Gastrocnemius medialis (tissue), 4 donors: ENCODE measurements at regions not wholly inside any gene's neighbourhood (a gene's known extent, or its start where the extent isn't known, plus 50 kb on each side); places are given as distances from the start of the nearest gene placed in this dataset.

Experiments
- ATAC-seq, 2 donors: fragments of 150-250 bp; one replicate each; pipeline ENCODE4 v1.9.1; 2016
- DNase-seq, 2 donors: peaks; one replicate each; pipeline ENCODE4 v3.0.0-alpha.2; 2019
- H3K27ac ChIP-seq, 4 donors: fragments of 200-600 bp; sonication (generic); 1 replicate in 1 of 4; 2 replicates in 3 of 4; pipeline ENCODE4 v1.5.1; 2016 to 2018; ENCODE audit warnings: mild to moderate bottlenecking in 2 of 4, moderate library complexity in 1 of 4
- H3K27me3 ChIP-seq, 3 donors: fragments of 200-600 bp; sonication (generic) in 2 of 3; 1 replicate in 1 of 3; 2 replicates in 2 of 3; pipeline versions ENCODE4 v1.5.1 to v1.6.0; 2016 to 2019; ENCODE audit warnings: mild to moderate bottlenecking in 1 of 3, moderate library complexity in 1 of 3
- H3K36me3 ChIP-seq, 2 donors: fragments of 200-600 bp; sonication (generic) in 1 of 2; one replicate each; pipeline ENCODE4 v1.5.1; 2017 to 2018
- H3K4me1 ChIP-seq, 2 donors: fragments of 200-600 bp; sonication (generic) in 1 of 2; one replicate each; pipeline ENCODE4 v1.5.1; 2016 to 2017; ENCODE audit warnings: mild to moderate bottlenecking in 2 of 2
- H3K4me3 ChIP-seq, 4 donors: fragments of 200-600 bp; sonication (generic) in 3 of 4; 1 replicate in 1 of 4; 2 replicates in 3 of 4; pipeline ENCODE4 v1.5.1; 2016 to 2019; ENCODE audit warnings: mild to moderate bottlenecking in 2 of 4
- H3K9me3 ChIP-seq, 3 donors: fragments of 200-600 bp; sonication (generic) in 2 of 3; 1 replicate in 1 of 3; 2 replicates in 2 of 3; pipeline ENCODE4 v1.5.1; 2016 to 2019
- POLR2A ChIP-seq, 2 donors: fragments of 450-650 bp; IDR thresholded peaks; one replicate each; pipeline ENCODE4 v1.6.1; 2017; ENCODE audit warnings: antibody characterized with exemption in 2 of 2, mild to moderate bottlenecking in 2 of 2, moderate library complexity in 2 of 2
- in situ Hi-C, 4 donors: fragments of 200-750 bp; cut with MboI; loops; one replicate each; pipeline versions ENCODE4 v1.15.0 to v1.8.0; 2017; ENCODE audit warnings: low sequenced_read_pairs in 4 of 4
- intact Hi-C: fragments of 100-400 bp; cut with DNase I; formaldehyde crosslinking; loops from one replicate; pipeline ENCODE4 v1.15.1; 2023; ENCODE audit warnings: low total_unique reads
- TF ChIP-seq, protein P1 (sequence below), 5 experiments: fragments of 450-650 bp in 3 of 5; fragments of 200-600 bp in 2 of 5; sonication (generic) in 2 of 5; IDR thresholded peaks in 4 of 5; conservative IDR thresholded peaks in 1 of 5; 1 replicate in 4 of 5; 2 replicates in 1 of 5; pipeline ENCODE4 v1.5.1; 2016 to 2019; ENCODE audit warnings: antibody characterized with exemption in 5 of 5, mild to moderate bottlenecking in 3 of 5, moderate library complexity in 3 of 5

DNA sequence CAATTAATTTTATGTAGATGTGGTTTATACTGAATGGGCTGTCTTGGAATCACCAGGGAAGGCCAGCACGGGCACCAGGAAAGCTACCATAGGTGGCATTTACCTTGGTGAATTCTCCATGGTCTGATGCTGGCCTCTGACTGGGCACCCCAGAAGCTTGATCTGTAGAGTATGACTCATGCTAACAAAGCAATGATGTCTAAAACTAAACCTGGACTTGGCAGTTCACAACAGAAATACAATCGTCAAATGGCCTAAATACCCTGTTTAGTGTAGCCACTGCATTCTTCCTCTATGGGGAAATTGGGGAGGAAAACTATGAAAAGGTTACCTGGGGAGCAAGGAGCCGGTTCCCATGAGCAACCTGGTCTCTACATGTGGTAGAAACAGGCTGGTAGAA lies 98.0 kb downstream of the ATPSCKMT start:
- Histone ChIP-seq H3K27me3 (no peaks in the 10 kb centered on the region), H3K9me3 (no peaks in the 10 kb centered on the region), H3K4me1 (no peaks in the 10 kb centered on the region), H3K36me3 (no peaks in the 10 kb centered on the region), H3K27ac (no peak overlapping the region), H3K4me3 (no peak overlapping the region)
- ATAC-seq: no peak
- in situ Hi-C loops: no loop called here
- intact Hi-C loops: no loop called here
- DNase-seq: no peak
- TF ChIP-seq, protein P1, sequence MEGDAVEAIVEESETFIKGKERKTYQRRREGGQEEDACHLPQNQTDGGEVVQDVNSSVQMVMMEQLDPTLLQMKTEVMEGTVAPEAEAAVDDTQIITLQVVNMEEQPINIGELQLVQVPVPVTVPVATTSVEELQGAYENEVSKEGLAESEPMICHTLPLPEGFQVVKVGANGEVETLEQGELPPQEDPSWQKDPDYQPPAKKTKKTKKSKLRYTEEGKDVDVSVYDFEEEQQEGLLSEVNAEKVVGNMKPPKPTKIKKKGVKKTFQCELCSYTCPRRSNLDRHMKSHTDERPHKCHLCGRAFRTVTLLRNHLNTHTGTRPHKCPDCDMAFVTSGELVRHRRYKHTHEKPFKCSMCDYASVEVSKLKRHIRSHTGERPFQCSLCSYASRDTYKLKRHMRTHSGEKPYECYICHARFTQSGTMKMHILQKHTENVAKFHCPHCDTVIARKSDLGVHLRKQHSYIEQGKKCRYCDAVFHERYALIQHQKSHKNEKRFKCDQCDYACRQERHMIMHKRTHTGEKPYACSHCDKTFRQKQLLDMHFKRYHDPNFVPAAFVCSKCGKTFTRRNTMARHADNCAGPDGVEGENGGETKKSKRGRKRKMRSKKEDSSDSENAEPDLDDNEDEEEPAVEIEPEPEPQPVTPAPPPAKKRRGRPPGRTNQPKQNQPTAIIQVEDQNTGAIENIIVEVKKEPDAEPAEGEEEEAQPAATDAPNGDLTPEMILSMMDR (IDR thresholded peaks at IDR 0.05 in 4 of 5, conservative IDR thresholded peaks at IDR 0.05 in 1 of 5): no peak
- no peak for TF ChIP-seq POLR2A (IDR thresholded peaks at IDR 0.05)

DNA sequence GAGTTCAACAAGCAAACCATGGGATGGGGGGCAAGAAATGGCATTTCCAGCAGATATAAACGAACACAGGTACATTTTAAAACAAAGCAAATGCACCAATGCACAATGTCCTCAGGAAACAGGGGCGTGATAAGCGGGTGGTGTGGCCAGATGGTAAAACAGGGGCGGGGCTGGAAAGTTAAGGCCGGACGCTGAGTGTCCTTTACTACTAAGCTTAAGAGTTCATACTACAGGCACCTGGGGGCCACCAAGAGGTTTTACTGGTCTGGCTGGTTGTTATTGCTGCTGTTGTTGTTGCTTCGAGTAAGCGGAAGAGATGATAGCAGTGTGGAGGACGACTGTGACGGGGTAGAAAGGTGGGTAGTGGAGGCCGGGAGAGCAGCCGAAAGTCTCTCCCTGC lies 99.8 kb downstream of the ATPSCKMT start:
- in situ Hi-C loops: no loop called here
- no peak for DNase-seq
- intact Hi-C loops: no loop called here

DNA sequence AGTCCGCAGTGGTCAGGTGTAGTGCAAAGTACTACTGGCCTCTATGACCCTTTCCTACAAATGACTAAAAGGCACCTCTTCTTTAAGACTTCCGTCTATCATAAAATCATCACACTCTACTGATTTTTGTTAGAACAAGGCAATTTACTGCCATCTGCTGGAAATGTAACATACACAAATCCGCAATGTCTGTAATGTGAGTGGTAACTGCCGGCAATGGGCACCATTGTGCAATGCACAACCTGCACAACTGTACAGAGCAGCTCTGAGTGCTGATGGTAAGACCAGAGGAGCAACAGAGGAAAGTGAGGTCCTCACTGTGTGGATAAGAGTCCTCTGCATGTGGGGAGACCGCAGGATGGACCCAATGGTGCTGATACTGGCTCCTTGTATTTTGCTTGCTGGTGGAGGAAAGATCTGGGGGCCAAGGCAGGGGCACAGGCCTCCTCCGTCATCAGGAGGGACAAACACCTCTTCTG lies 103.7 kb downstream of the ATPSCKMT start:
- no peaks in the 10 kb centered on the region for H3K4me1 ChIP-seq
- no peak overlapping the region for H3K4me3 ChIP-seq
- intact Hi-C loops: no loop called here
- H3K9me3 ChIP-seq: no peaks in the 10 kb centered on the region
- H3K27me3 ChIP-seq: no peaks in the 10 kb centered on the region
- no peaks in the 10 kb centered on the region for H3K36me3 ChIP-seq
- in situ Hi-C loops: no loop called here
- H3K27ac ChIP-seq: no peak overlapping the region
- DNase-seq (no peak), ATAC-seq (no peak)
- TF ChIP-seq, protein P1 (IDR thresholded peaks at IDR 0.05 in 4 of 5, conservative IDR thresholded peaks at IDR 0.05 in 1 of 5): no peak
- TF ChIP-seq POLR2A (IDR thresholded peaks at IDR 0.05): no peak

More for the DNA sequence above, 99.8 kb downstream of the ATPSCKMT start:
- Histone ChIP-seq H3K27ac (no peak overlapping the region), H3K27me3 (no peaks in the 10 kb centered on the region), H3K9me3 (no peaks in the 10 kb centered on the region), H3K36me3 (no peaks in the 10 kb centered on the region), H3K4me1 (no peaks in the 10 kb centered on the region), H3K4me3 (no peak overlapping the region)
- no peak for ATAC-seq
- TF ChIP-seq, protein P1 (IDR thresholded peaks at IDR 0.05 in 4 of 5, conservative IDR thresholded peaks at IDR 0.05 in 1 of 5): no peak
- TF ChIP-seq POLR2A (IDR thresholded peaks at IDR 0.05): no peak

DNA sequence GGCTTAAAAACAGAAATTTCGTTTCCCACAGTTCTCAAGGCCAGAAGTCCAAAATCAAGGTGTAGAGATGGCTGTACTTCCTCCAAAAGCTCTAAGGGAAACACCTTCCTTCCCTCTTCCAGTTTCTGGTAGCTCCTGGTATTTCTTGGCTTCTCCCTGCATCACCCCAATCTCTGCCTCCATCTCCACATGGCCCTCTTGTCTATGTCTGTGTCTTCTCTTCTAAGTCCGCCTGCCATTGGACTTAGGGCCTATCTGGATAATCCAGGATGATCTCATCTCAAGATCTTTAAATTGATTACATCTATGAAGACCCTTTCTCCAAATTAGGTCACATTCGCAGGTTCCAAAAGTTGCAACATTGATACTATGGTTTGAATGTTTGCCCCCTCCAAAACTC lies 105.6 kb downstream of the ATPSCKMT start:
- no peaks in the 10 kb centered on the region for H3K36me3 ChIP-seq
- TF ChIP-seq, protein P1 (IDR thresholded peaks at IDR 0.05 in 4 of 5, conservative IDR thresholded peaks at IDR 0.05 in 1 of 5): no peak
- no peak for TF ChIP-seq POLR2A (IDR thresholded peaks at IDR 0.05)
- intact Hi-C loops: no loop called here
- DNase-seq (no peak), ATAC-seq (no peak)
- no peaks in the 10 kb centered on the region for H3K27me3 ChIP-seq
- H3K4me3 ChIP-seq: no peak overlapping the region
- in situ Hi-C loops: no loop called here
- H3K9me3 ChIP-seq: no peaks in the 10 kb centered on the region
- H3K27ac ChIP-seq: no peak overlapping the region
- H3K4me1 ChIP-seq: no peaks in the 10 kb centered on the region
